AG08395 (cell line): ENCODE measurements at regions not wholly inside any gene's neighbourhood (a gene's known extent, or its start where the extent isn't known, plus 50 kb on each side); places are given as distances from the start of the nearest gene placed in this dataset.

ENCODE experiments used
- DNase-seq: peaks from one replicate; pipeline ENCODE4 v3.0.0; 2012; ENCODE audit warnings: mixed read lengths, low spot score

DNA sequence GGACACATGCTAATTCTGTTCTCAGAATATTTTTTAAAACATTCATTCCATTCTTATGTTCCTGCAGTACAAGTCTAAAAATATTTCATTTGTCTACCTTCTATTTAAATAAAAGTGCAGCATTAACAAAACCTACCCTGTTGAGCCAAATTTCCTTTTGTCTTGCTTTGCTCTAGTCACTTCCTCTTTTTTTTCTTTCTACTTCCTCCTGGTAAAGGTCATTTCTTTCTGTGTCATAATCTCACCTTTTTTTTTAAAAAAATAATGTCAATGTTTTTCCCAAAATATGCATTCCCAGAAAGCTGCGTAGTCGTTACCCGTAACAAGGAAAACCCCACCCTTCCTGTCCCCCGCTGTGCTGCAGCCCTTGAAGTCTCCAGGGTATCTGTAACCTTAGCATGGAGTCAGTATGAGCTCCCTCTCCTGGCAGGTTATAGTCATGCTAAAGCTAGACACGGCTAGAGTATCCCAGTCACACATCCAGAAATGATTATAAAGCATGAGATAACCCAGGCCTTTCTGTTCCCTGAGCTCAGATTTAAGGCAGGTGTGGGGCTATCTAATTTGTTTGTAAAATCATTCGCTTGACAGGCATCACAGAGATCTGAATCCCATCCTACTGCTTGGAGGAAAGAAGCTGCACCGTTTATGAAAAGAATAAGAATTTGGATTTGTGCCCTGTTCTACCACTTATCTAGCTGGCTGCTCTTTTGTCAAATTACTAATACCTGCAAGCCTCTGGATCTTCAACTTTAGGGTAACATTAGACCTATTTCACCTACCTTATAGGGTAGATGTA is 51.1 kb upstream of the EED start:
- peak; percentile 78 for DNase-seq

GRCh38 chr11:86192519-86193257 is 51.9 kb upstream of the EED start:
- no peak for DNase-seq

DNA sequence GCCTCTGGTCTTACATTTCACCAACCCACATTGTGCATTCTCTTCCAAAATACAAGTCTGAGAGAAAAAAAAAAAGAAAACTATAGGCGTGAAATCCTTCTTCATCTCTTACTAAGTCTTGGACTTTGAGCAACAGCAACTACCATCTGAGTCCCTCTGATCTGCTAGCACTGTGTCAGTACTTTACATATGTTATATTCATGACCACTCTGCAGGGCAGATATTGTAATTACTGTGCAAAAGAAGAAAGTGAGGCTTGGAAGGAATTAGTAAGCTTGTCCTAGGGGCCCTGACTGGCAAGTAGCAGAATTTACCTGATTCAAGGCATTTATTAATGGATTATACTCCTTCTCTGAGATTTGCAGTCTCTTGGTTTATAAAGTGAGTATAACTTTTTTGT is 52.7 kb upstream of the EED start:
- DNase-seq = no peak

- DNase-seq = no peak
These were observed 57.5 kb upstream of the EED start for GRCh38 chr11:86187027-86187426.

DNA sequence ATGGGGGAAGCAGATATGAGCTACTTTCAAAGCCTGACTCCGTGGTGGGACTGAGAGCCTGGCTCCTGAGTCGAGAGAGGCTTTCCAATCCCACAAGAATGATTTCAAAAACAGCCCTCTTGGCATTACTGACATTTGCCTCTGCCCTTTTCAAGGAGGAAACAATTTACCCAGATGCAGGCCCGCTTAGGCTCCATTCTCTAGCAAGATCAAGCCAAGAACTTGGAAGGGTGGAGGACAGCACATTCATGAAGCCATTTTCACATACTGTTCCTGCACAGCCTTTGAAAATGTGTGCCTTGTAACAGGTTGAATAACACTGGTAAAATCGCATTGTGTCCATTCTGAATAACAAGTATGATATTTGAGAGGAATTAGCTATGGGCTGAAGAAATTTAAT is 58.2 kb upstream of the EED start:
- no peak for DNase-seq

DNA sequence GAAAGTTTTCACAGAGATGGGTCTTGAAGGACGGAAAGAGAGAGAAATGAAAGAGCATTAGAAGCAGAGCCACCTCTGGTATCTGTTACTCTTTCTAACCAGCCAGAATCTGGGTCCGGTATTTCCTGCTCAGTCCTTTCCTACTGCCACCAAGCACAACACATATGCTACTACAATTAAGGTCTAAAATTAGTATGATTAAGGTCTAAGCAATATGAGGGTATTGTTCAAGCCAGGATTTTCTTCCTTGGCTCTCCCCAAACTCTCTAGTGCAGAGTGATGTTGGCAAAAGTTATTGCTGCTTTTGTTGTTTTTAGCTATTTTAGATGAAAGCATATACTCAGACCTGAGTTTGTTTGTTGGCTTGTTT is 59.2 kb upstream of the EED start:
- no peak for DNase-seq

DNA sequence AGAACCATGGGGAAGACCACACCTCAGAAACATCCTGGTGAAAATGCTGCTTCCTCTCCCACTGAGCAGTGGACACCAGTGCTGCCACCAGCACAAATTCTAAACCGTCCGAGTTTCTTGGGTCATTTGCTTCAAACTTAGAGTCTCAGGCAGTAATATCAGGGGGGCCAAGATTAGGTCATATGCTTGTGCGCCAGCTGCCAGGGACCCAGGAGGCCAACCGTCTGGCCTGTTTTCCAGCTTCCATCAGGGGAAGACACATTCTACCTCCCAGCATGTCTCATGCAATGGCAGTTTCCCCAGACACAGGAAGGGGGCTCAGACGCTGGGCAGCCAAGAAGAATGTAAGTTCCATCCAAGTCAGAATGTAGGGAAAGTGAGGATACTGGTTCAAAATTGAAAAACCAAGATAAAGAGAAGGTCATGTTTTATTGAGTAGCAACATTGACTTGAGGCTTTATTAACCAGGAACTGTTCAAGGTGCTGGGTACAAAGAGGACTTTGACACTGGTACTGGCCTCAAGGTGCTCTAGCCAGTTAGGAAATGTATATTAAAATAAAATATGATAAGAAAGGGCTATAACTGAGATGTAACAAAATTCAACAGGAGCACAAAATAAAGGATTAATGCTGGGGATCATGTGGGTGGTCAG is 59.7 kb upstream of the EED start:
- no peak for DNase-seq

DNA sequence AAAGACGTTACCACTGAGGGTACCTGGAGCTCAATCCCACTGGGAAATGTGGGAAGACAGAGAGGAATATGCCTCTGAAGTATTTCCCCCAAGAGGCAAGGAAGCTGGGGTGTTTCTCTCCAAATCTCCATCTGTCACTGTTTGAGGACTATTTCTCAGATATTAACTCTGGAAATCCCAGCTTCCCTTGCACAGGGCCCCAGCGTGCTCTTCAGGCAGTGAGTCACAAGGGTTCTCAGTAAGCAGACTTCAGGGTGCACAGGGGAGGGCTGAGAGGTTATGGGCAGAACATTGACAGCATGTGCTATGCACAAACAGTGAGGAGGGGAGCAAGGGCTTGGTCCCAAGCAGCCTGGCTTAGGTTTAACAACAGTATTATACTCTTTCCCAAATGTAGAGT is 60.9 kb upstream of the EED start:
- DNase-seq = no peak

- DNase-seq = no peak
These were observed 61.5 kb upstream of the EED start for GRCh38 chr11:86182976-86183584.

DNA sequence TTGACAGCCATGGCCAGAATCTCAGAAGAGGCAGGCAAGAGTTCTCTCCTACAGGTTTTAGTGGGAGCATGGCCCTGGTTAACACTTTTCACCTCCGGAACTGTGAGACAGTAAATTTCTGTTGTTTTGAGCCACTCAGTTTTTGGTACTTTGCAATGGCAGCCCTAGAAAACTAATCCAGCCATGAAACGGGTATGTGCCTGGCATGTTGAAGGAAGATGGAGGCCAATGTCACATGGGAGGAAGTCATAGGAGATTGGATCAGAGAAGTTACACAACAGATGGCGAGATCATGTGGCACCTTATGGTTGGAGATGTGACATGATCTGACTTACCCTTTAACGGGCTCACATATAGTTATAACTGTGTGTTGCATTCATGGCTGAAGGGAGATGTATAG is 63.2 kb upstream of the EED start:
- DNase-seq = no peak

GRCh38 chr11:86180851-86181250 is 63.7 kb upstream of the EED start:
- no peak for DNase-seq

DNA sequence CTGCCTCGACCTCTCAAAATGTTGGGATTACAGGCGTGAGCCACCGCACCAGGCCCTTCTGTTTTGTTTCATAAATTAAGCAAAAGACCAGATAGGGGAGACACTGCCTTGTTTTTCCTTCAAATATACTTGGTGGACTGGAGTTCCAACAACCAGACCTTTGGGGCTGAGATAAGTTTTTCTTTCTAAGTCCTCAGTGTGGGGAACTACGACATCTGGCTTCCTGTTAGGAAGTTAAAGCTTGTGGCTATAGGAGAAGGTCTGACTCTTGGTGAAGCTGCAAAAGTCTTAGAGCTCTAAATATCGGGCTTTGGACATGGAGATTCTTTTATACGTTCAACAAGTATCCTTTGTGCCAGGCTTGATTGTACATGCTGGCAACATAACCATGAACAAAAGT is 64.1 kb upstream of the EED start:
- no peak for DNase-seq

GRCh38 chr11:86179646-86180064 is 64.9 kb upstream of the EED start:
- no peak for DNase-seq

DNA sequence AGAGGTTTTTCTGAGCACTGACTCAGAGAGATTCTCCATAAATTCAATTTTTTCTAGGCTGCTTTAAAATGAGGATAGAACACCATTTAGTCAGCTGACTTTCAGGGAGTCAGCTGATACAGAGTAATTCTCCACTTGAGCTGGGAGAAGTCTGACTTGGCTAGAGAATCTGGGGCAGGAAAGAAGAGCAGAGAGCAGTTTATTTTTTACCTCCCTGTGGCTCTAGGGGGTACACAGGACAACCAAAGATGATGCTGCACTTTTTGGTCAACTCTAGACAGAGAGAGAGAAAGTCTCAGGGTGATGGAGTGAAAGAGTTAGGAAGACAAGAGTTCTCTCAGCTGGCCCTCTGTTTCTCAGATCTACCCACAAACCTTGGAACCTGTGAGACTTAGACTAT is 67.3 kb upstream of the EED start:
- DNase-seq = no peak

- DNase-seq = no peak
These were observed 68.2 kb upstream of the EED start for GRCh38 chr11:86176165-86176884.

DNA sequence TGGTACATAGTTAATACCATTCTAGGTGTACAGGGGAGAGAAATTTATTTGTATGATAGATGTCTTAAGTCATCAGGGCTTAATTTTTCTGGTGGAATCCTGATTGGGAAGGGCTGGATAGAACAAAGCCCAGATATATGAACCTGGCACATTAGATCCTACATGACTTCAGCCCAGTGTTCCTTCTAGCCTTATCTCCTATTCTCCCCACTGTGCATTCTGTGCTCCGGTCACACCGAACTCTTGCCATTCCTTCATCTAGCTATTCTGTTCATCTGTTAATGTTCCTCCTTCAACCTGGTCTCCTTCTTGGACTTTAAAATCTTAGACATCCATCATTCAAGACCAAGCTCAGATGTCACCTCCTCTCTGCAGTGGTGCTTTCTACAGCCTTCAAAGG is 68.9 kb upstream of the EED start:
- DNase-seq = no peak

- no peak for DNase-seq
These were observed 69.4 kb upstream of the EED start for GRCh38 chr11:86175191-86175590.

- peak; percentile 95 for DNase-seq
These were observed 70.2 kb upstream of the EED start for GRCh38 chr11:86174101-86175046.

- peak; percentile 6 for DNase-seq
These were observed 71.7 kb upstream of the EED start for GRCh38 chr11:86172894-86173293.

GRCh38 chr11:86171627-86172026 is 72.9 kb upstream of the EED start:
- no peak for DNase-seq
